ENCODE measurements at regions not wholly inside any gene's neighbourhood (a gene's known extent, or its start where the extent isn't known, plus 50 kb on each side); places are given as distances from the start of the nearest gene placed in this dataset.
"Not testable (repeated sequence)": the region's sequence is repeated elsewhere in the genome, so short reads cannot be mapped to it uniquely, and the experiment has no call there.

DNA sequence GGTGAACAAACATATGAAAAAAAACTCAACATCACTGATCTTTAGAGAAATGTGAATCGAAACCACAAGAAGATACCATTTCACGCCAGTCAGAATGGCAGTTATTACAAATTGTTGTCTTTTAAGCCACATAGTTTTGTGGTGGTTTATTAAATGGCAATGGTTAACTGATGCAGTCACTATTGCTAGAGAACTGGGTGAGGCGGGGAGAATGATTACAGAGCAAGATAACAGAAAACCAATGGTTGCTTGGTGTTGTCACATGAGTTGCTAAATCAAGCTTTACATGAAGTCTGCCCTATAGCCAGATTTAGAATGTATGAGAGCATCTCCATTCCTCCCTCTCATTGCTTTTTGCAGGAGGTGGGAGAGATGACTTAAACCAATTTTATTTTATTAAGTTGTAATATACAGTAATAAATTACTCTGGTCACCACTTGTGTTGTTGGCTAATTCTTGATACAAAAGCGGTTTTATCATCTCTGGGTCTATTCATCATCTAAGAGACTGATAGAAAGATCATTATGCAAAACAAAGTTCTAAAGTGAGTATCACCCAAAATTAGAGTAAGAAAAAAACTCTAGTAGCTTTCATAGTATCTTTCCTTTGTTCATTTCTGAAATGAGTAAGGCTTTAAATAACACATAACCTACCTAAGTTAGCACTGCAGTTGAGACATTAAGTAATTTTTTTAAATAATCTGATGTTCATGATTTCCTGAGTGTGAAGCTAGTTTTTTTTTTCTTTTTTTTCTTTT is 859.5 kb downstream of the STIM2 start:
- no peak for DNase-seq (ENCODE audit: low spot score)

DNA sequence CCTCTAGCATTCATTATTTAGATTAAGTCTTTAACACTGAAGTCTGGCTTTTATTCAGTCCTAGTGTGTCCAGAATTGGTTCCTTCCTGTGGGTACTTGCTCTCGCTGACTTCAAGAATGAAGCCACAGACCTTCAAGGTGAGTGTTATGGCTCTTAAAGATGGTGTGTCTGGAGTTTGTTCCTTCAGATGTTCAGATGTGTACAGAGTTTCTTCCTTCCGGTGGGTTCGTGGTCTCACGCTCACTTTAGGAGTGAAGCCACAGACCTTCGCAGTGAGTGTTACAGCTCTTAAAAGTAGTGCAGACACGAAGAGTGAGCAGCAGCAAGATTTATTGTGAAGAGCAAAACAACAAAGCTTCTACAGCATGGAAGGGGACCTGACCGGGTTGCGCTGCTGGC is 860.6 kb downstream of the STIM2 start:
- no peak for DNase-seq (ENCODE audit: low spot score)

DNA sequence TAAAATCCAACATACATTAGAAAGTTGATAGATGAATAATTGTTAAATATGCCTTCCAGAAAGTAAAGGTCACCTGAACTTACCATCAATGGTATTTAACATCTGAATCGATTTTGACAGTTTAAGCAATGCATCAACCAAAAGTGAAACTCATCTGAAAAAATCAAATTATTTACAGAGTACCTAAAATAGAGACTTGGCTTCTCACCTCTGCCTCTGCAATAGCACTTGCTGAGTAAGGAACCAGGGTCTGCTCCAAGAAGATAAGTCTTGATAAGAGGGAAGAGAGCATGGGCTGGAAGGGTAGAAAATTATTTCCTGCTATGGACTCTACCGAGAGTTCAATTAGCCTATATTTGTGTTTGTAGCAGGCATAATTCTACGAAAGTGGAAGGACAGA is 868.3 kb downstream of the STIM2 start:
- no peak for DNase-seq (ENCODE audit: low spot score)

DNA sequence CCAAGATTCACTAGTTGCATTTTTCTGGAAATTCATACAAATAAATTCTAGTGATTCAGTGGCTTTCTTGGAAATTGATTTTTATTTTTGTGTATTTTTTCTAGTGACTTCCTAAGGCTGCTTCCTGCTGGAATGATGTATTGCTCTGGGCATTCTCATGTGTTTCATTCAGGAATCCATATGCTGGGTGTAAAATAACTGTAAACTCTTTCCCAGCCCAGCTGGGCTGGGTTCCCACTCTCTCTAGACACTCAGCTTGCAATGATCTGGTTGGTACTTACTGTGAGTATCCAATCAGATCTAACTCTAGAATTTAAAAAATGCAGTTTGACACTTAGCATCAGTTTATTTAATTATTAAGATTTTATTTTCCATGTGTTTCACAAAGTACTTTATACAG is 882.2 kb downstream of the STIM2 start:
- no peak for DNase-seq (ENCODE audit: low spot score)

DNA sequence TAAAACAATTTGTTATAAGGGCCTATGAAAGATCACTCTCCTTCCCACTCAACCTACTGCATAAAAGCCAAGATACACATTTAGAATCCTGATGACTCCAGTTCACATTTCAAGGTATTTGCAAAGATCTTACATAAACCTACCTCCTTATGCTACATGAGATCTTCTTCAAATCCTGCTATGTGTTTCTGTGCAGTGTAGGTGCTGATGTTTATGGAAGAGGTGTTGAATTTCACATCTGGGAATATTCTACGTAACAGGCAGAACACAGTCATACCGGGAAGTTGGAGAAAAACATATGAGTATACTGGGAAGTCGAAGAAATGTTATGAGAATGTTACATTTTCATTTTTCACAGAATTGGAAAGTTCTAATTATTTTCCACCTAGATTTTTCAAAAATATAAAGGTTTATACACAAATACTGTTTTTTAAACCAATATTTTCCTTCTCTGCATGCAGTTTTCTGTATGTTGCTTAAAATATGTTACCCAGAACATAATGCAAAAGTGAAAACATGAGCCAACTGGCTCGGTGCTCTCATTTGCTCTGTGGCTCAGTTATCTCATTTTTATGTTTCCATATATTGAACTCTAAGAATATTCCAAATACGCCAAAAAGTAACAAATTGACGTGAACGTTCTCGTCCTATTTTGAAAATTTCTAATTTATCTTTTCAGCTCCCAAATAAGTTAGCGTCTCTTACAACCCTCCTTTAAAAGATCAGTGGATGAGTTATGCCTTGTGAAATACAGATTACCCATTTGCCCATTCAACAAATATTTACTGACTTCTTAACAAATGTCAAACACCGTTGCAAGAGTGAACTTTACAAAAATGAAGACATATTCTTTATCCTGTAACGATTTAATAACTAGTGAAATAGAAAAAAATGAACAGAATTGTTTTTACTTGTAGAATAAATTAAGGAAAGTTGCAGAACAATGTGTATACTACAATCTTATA is 899.3 kb downstream of the STIM2 start:
- DNase-seq (ENCODE audit: low spot score) = no peak

DNA sequence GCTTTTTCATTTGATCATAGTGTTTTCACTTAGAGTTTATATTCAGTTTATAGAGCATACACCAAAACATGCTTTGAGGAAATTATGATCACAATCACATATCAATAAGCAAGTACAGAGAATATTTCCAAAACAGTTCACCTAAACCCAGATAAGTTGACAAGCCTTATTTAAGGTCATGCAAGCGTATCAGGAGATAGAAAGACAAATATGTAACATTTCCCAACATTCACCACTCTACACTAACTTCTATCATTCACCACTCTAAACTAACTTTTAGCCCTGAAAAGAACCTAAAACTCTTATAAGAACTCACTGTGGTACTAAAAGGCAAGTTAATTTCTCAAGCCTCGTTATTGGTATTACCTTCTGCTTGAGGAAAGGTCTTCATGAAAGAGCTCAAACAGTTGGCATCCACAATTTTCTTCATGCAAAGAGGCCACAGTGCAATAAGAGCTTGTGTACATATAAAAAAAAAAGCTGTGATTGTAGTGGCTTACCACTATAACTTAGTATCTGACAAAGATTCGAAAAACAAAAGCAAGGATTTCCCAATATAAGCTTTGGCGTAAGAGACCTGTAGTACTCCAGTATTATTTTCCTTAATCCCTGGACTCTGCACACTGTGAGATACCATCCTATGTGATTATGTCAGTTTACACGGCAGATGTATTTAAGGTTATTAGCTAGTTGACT is 903.3 kb downstream of the STIM2 start:
- DNase-seq (ENCODE audit: low spot score) = no peak

DNA sequence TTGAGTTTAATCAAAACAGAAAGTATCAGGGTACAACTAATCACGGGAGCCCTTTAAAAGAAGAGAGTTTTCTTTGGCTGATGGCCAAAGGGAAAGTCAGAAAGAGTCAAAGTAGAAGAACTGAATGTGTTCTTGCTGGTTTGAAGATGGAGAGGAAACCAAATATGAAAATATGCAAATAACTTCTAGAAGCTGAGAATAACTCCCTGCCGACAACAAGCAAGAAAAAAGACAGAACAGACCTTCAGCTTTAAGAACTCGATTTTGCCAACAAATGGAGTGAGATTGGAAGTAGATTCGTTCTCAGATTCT is 903.8 kb downstream of the STIM2 start:
- DNase-seq (ENCODE audit: low spot score) = no peak

DNA sequence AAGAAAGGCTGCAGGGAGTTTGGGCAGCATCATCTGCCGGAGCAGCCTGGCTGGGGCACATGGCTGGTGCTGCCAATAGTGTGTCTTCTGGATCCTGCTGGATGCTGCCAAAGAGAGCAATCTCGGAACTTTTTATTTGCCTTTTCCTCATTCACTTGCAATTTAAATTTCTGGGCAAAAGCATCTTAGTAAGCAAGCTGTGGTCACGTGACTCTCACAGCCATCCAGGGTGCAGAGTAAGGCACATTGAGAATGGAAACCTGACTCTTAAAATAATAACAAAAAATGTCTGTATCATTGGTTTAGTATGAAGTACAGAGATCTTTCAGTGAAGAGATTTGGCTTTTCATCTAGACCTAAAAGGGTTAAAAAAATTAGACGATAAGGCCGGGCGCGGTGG is 910.3 kb downstream of the STIM2 start:
- DNase-seq (ENCODE audit: low spot score) = no peak

DNA sequence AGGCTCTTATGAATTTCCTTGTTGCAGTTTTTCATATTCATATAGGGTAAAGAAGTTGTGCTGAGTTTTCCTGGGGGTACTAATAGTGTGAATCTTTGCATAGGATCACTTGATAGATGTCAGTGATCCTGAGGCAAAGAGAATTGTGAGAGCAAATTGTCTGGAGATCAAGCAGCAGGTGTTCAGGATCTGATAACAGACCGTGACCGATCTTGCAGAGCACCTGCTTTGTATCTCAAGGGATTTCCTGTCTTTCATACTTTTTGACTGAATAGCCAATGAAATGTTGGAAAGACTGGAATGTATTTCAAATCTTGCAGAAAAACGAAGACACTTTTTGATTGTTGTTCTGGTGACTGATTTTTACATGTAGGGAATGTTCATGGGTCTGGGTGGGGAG is 914.5 kb downstream of the STIM2 start:
- DNase-seq (ENCODE audit: low spot score) = no peak

DNA sequence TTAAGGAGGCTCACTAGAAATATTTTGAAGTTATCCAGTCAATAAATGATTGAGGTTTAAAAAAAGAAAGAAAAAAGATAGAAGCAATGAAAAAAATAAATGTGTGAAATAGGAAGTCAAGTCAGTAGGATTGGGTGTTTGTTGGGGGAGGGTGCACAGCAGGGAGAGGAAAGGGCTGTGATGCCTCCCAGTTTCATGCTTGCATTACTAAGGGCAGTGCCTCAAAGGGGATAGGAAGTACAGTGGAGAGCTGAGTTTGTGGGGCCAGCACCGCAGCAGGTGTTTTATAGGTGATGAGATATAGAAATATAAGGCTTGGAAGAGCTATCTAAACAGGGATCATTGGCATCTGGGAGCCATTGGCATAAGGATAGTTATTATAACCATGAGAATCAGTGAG is 919.2 kb downstream of the STIM2 start:
- DNase-seq (ENCODE audit: low spot score) = no peak

DNA sequence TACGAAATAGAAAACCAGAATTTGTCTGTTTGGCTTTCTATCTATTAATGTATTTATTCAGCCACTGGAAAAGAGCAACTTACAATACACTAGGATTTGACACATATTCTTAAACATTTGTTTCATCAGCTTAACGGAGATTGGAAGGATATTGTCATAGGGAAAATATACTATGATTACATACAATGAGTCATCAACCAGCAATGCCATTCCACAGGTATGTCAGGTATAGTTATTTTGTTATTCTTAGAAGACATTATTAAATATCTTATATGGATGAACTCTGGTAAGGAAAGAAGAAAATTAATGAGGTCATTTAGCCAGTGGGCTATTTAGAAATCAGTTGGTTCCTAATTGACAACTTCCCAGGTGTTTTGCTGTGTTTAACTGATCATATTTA is 926.6 kb downstream of the STIM2 start:
- DNase-seq (ENCODE audit: low spot score) = no peak

DNA sequence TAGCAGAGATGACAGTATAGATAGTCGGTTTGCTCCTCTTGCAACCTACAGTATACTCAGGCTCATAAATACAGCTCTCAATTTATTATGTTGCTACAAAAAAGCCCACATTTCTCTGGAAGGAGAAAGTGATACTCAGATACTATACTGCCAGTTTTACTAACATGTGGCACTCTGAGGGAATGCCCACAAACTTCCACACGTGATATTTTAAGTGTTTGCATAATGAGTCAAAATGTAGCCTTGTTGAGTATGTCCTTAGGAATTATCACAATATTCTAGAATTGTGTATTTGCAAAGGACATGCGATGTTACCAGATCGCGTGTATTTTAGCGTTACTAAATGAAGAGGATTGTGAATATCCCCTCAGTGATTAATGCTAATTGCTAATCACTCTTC is 929.1 kb downstream of the STIM2 start:
- no peak for DNase-seq (ENCODE audit: low spot score)

DNA sequence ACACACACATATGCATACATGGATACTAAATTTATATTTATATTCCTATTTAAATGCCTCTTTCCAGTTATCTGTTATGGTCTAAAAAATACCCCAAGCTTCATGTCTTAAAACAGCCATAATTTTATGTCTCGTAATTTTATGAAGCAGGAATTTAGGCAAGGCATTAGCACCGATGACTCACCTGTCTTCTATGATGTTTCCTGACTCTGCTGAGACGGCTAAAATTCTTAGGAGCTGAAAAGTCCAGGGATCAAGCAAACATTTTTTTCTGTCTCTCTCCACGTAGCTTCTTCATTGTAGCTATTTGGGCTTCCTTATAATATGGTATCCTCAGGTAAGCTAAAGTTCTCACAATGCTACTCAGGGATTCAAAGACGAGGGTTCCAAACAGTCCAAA is 930.3 kb downstream of the STIM2 start:
- DNase-seq (ENCODE audit: low spot score) = no peak

DNA sequence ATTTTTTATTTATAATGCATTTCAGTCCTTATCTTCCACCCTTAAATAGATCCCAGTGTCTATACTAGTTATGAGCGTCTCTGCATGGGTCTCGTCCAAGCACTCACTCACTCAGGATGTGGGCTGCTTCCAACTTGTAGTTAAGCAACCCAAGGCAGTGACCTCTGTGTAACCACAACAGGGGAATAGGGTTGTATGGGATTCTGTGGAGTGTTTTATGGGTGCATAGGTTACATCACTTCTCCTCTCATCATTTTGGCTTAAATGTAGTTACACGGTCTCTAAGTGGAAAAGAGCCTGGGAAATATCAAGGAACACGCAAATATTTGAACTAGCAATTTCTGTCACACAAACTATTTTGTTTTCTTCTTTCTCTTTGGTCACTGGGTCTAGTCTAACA is 931.0 kb downstream of the STIM2 start:
- no peak for DNase-seq (ENCODE audit: low spot score)

DNA sequence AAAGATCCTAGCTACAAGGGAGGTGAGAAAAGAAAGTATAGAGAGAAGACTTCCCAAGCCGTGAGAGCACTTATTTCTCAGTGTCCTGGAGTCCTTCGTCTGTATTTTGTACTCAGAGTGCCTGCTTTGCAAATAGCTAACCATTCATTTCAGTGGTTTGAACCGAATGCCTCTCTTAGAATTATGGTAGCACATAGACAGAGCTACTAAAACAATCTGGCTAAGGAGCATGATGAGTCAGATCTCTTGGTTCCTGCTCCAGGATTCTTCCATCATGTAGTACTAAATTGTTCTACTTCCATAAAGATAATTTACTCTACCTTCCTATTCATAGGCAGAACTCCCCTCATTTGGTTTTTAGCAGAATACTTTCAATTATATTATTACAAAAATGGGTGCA is 946.6 kb downstream of the STIM2 start:
- DNase-seq (ENCODE audit: low spot score) = no peak

DNA sequence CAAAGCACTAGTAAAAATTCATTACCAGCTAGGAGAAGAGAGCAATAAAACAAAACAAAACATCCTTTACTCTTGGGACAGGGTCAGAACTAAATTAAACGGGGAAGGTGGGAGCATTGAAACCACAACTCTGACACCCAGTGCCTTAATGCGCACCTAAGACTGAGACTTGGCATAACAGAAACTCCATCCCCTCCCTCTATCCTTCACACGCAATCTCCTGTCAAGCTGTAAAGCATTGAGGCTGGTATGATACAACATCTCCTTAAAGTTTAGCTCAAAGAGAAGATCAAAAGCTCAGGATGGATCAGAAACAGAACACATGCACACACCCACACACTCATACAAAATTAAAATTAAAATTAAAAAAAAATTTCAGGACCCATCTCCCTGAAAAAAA is 951.3 kb downstream of the STIM2 start:
- DNase-seq (ENCODE audit: low spot score) = no peak

DNA sequence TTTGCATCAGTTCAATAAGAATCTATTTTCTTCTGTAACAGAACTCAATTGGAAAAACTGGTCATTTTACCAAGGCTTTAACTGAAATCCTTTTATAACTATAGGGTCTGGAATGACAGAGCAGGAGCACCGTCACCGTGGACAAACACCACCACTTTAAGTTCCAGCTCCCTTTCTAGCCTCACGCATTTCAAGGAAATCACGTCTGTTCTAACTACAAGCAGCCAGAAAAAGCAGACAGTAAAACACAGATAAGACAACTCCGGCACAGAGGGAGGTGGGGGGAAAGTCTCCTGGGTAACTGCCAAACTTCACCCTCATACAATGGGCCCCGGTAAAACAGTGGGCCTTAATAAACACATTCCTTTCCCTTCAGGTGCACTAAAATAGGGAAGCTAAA is 952.6 kb downstream of the STIM2 start:
- DNase-seq (ENCODE audit: low spot score) = not testable (repeated sequence)

DNA sequence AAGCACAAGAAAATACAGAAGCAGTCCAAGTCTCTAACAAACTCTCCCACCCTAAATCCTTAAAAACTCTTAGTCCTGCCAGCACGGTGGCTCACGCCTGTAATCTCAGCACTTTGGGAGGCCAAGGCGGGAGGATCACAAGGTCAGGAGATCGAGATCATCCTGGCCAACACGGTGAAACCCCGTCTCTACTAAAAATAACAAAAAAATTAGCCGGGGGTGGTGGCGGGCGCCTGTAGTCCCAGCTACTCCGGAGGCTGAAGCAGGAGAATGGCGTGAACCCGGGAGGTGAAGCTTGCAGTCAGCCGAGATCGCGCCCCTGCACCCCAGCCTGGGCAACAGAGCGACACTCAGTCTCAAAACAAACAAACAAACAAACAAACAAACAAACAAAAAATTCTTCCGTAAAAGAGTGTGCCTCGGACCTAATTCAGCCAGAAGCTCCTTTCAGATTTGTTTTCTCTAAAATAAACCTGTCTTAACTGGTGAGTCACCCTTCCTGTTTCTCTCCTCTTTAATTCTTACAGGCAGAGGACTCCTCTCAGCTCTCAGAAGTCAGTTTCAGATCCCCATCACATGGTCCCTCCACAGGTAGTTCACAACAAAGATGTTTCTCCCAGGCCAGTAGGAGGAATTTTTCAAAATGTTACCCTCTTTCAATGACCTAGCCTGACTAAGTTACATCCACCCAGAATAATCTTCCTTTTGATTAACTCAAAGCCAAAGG is 953.2 kb downstream of the STIM2 start:
- not testable (repeated sequence) for DNase-seq (ENCODE audit: low spot score)

DNA sequence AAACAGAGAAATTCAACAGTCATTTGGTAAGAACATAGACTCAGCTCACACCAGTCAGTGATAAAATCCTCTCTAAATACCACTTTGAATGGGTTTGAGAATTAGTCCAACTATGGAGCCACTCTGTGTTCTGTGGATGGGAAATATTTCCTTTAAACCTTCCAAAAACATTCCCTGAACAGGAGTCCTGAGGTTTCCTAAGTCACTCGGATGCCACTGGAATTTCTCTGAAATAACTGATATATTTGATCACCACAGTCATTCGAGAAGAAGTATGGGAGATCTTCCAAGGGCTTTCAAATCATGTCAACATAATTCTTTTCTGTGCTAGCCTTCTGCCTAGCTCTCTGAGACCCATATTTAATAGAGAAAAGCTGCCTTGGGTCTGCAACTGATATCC is 958.6 kb downstream of the STIM2 start:
- no peak for DNase-seq (ENCODE audit: low spot score)

DNA sequence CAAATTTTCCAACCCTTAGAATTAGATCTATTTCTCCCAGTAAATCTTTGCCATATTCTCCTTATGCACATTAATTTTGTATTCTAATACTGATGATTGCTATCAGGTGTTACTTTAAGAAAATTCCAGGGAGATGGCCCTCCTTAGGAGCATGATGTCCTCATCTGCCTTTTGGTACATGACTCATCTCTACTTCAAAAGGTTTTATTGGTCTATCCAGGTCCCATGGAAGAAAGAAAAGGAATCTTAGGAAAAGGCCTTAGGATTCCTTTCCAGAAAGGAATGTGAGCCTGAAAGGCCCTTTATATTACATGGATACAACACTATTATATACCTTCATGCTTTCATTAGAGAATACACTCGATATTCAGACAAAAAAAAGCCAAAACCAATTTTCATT is 968.2 kb downstream of the STIM2 start:
- DNase-seq (ENCODE audit: low spot score) = no peak

DNA sequence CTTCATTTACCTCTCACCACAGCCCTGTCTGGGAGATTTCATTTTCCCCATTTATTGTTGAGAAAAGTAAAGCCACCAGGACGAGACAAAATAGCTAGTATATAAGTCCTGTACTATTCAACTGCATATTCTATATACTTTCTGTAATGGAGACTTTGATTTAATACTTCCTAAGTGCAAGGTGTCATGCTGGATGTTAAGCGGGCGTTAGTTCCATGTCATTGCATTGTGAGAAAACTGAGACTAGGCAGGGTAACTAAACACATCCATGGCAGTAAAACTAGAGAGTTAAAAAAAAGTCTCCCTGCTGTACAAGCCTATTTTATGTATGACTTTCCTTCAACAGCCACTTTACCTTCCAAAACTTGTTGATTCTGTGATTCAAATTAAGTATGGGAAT is 969.6 kb downstream of the STIM2 start:
- no peak for DNase-seq (ENCODE audit: low spot score)

DNA sequence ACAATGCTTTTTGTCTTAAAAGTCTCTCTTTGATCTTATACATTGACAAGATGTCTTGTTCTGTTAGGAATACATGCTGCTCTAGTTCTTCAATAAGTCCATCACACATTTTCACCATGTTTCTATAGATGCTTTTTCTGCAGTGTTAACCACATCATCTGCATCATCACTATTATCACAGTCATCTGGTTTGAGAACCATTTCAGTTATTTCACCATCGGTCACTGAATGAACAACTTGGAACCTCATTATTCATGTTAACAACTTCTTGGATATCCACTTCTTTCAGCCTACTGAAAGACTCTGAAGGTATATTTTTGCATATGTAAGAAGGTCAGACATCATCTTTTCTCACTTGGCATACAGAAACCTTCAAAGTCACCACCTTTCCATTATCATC is 975.2 kb downstream of the STIM2 start:
- no peak for DNase-seq (ENCODE audit: low spot score)
